HL-60/S4 treated with phorbol 12-myristate 13-acetate at 8.2 ng/mL for 4 days and 3 days (cell line): ENCODE measurements at regions not wholly inside any gene's neighbourhood (a gene's known extent, or its start where the extent isn't known, plus 50 kb on each side); places are given as distances from the start of the nearest gene placed in this dataset.
"Not testable (repeated sequence)": the region's sequence is repeated elsewhere in the genome, so short reads cannot be mapped to it uniquely, and the experiment has no call there.

Experiments used
- in situ Hi-C: fragments of 300-500 bp; cut with MboI; formaldehyde crosslinking; loops from 2 replicates; pipeline ENCODE4 v1.15.0; 2022; ENCODE audit warnings: low sequenced_read_pairs

GRCh38 chr17:52465407-52465806 is 306.9 kb upstream of the CA10 start:
- in situ Hi-C loops, result no loop called here

GRCh38 chr17:52451294-52451861 is 292.9 kb upstream of the CA10 start:
- in situ Hi-C loops, result no loop called here

GRCh38 chr17:52442350-52442749 is 283.8 kb upstream of the CA10 start:
- in situ Hi-C loops, result no loop called here

GRCh38 chr17:52420555-52421078 is 262.1 kb upstream of the CA10 start:
- in situ Hi-C loops, result no loop called here

- in situ Hi-C loops, result no loop called here
Measured at GRCh38 chr17:52419229-52419641, 260.7 kb upstream of the CA10 start.

- in situ Hi-C loops, result no loop called here
Measured at GRCh38 chr17:52410781-52411180, 252.3 kb upstream of the CA10 start.

GRCh38 chr17:52409222-52409621 is 250.7 kb upstream of the CA10 start:
- in situ Hi-C loops, result not testable (repeated sequence)

- in situ Hi-C loops, result no loop called here
Measured at GRCh38 chr17:52395308-52395707, 236.8 kb upstream of the CA10 start.

- in situ Hi-C loops, result no loop called here
Measured at GRCh38 chr17:52390422-52390821, 231.9 kb upstream of the CA10 start.

- in situ Hi-C loops, result no loop called here
Measured at GRCh38 chr17:52389632-52390031, 231.1 kb upstream of the CA10 start.

- in situ Hi-C loops, result no loop called here
Measured at GRCh38 chr17:52388941-52389340, 230.4 kb upstream of the CA10 start.

GRCh38 chr17:52384695-52385094 is 226.2 kb upstream of the CA10 start:
- in situ Hi-C loops, result no loop called here

- in situ Hi-C loops, result no loop called here
Measured at GRCh38 chr17:52383493-52384100, 225.1 kb upstream of the CA10 start.

- in situ Hi-C loops, result no loop called here
Measured at GRCh38 chr17:52378860-52379259, 220.3 kb upstream of the CA10 start.

- in situ Hi-C loops, result no loop called here
Measured at GRCh38 chr17:52376137-52376536, 217.6 kb upstream of the CA10 start.

- in situ Hi-C loops, result no loop called here
Measured at GRCh38 chr17:52368886-52369285, 210.4 kb upstream of the CA10 start.

GRCh38 chr17:52357854-52358253 is 199.3 kb upstream of the CA10 start:
- in situ Hi-C loops, result no loop called here

- in situ Hi-C loops, result no loop called here
Measured at GRCh38 chr17:52336796-52337195, 178.3 kb upstream of the CA10 start.

GRCh38 chr17:52306314-52306713 is 147.8 kb upstream of the CA10 start:
- in situ Hi-C loops, result no loop called here

- in situ Hi-C loops, result no loop called here
Measured at GRCh38 chr17:52298881-52299280, 140.4 kb upstream of the CA10 start.

GRCh38 chr17:52297230-52298010 is 138.9 kb upstream of the CA10 start:
- in situ Hi-C loops, result no loop called here

GRCh38 chr17:52294301-52294700 is 135.8 kb upstream of the CA10 start:
- in situ Hi-C loops, result no loop called here
